ENCODE measurements at regions not wholly inside any gene's neighbourhood (a gene's known extent, or its start where the extent isn't known, plus 50 kb on each side); places are given as distances from the start of the nearest gene placed in this dataset.

DNA sequence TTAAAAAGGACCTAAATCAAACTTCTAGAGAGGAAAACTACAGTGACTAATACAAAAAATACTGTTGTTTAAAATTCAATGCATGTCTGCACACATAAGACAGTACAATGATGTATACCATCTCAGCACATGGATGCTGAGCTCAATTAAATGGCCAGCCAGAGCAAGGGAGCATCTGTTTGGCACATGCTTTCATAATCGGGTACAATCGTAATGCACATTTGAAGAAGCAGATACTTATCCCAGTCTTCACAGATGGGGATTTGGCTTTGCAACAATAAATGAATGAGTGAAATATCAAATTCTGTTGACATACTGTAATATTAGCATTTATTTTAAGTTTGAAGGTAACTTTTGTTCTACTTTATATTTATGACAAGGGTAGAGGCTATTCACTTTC lies 187.8 kb downstream of the CRPPA start:
- no peak for DNase-seq

DNA sequence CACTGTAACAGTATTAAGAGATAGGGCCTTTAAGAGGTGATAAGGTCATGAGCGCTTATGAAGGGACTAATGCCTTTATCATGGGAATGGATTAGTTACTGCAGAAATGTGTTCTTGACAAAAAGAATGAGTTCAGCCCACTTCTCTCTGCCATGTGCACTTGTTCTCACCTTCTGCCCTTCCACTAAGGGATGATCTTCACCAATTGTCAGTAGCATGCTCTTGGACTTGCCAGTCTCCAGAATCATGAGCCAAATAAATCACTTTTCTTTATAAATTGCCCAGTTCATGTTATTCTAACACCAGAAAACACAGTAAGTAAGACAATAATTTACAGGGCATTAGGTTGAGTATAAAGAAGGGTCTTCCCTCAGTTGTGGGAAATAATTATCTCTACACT lies 189.1 kb downstream of the CRPPA start:
- DNase-seq, result no peak

DNA sequence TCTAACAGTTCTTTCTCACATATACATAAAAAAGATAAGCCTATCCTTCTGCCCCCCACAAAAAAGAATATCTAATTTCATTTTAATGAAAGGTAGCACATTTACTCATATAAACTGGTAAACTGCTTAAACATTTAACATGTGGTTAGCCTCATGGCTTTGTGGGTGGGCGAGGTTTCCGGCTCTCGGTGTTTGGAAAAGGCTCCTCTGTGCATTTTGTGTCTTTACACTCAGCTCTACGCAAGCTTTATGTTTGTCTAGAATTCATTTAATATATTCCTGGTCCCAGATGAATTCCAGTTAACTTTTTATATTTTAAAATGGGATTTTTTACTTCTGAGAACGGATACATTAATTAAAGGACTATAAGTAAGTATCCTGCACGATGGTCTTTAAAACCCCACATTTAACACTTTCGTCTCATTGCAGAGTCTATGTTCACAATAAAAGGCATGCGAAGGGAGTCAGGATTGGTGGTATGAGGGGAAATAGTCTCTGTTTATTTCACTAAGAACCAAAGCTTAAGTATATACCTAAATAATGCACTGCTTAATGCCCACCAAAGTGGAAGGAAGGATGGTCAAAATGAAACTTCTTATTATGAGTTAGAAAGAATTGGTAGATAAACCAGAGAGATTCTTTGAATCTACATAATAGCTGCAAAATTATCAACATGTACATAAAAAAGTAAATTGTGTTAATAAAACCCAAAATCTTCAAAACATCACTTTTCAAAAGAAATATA lies 197.2 kb downstream of the CRPPA start:
- DNase-seq, result no peak

DNA sequence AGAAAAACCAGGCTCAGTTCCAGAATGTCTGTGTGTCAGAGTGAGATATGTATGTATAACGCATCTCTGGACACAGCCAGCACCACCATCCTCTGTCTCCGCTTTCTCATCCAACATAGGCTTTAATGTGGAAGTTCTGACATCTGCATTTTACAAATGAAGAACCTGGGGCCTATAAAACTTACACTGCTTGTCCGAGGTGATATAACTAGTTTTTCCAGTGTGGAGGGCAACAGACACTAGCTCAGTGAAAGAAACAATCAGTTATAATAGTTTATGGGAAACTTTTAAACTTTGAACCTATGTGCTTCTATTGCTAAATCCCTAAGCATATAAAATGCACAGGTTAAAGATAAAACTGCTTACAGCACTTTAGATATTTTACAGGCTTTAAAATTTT lies 208.7 kb downstream of the CRPPA start:
- no peak for DNase-seq

DNA sequence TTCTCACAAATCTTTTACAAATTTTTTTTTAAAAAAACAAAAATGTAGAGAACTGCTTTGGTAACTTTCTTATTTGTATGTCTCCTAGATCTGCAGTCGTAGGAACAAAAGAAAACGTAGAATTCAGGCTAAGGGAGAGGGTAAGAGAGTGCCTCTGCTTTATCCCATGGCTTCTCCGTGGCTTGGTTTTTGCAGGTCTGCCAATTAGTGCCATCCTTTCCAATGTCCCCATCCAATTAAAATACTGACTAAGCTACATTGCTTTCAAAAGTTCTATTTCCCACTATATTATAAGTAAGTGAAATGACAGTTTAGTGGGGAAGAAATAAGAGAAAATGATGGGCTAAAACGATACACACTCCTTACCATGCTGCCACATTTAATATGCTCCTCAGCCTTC lies 209.3 kb downstream of the CRPPA start:
- no peak for DNase-seq

DNA sequence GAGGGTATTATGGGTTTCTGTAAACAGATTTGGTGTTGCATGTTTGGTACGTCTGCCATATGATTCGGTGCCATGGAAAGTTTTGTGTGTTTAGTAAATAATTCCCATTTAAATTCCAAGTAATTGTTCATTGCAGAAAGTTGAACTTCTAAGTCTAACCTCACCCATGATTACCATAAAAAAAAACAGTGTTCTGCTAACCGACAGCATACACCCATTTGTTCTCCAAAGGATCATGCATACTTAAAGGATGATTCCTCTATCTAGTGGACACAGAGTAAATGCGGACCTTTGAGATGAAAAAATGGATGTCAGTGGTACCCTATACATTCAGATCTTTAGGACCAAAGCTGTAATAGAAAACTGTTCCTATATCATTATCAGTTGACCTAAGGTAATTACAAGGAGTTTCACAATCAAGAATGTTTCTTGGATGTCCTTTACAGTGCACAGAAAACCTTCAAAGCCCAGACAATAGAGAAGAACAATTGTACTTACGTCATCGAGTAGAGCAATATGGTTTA lies 209.9 kb downstream of the CRPPA start:
- DNase-seq, result no peak

DNA sequence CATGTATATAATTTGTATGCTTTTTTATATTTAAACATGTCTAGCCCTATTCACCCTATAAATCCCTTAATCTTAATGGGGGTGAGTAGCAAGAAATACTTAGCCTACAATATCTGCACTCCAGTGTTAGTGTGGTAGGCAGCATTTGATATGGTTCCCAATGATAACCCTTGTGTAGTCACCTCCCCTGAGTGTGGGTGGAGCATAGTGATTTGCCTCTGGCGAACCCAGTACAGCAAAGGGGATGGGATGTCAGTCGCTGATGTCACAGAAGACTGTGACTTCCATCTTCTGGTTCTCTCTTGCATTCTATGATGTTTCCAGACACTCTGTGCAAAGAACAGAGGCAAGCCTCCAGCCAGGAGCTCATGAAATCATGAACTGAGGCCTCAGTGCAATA lies 211.2 kb downstream of the CRPPA start:
- DNase-seq, result no peak

DNA sequence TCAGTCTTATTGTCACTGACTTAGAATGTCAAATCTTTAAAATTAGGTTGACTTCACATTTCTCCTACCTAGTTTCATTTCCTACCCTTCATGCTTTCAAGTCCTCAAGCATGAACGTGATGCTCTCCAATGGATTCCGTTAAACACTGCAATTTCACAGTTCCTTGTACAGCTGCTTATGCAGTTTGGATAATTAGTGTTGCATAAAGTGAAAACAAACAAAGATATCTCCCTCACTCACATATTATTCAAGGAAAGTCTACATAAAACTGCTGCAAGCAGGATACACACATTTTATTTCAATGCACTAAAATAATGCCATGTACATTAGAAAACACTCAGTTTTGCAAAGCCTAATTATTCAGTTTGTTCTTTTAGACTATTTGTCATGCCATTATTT lies 214.0 kb downstream of the CRPPA start:
- DNase-seq, result no peak

DNA sequence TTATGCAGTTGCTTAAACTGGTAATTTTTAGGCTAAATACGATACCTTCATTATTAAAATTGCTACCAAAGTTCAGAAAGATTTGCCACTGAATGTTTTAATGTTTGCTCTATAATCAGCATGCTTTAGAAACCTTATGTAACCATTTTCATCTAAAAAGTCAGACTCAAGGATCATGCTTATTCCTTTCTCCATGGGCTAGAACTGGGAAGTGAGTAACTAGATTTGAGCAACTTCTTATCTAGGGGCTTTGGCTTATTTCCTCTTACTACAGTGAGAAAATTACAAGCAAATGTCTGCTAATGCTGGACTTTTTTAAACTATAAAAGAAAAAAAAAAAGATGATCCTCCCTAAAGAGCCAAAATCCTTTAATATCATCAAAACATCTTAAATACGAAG lies 215.9 kb downstream of the CRPPA start:
- no peak for DNase-seq

DNA sequence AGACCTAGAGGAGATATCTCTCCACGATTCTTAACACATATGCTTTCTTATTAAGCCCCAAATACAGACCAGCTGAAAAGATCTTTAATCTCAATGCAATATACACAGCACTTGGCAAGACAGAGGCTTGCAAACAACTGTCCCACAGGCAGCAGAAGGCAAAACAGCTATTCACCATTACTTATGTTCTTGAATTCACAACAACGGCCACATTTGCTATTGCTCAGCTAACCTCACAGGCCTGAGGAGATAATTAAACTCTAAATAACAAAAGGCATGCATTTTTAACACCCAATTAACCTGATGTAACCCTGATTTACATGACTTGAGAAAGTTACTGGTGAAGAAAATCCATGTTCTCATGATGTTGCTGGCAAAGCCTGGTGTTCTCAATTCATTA lies 216.4 kb downstream of the CRPPA start:
- DNase-seq, result no peak

DNA sequence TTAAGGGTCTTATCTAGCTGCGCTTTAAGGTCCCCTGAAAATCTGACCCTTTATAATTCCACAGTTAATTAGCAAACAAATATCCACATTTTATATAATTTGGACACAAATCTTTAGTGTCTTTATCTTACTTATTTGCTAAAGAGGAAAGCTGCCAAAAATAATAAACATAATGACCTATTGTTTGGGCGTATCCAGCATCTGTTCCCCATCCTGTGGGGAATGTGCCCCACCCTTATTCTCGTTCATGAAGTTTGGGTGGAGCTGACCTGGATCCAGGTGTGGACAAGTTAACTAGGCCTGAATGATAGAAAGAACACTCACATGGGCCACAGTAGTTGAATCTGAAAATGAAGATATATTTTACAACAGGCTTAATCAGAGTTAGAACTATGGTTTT lies 218.3 kb downstream of the CRPPA start:
- DNase-seq, result no peak

DNA sequence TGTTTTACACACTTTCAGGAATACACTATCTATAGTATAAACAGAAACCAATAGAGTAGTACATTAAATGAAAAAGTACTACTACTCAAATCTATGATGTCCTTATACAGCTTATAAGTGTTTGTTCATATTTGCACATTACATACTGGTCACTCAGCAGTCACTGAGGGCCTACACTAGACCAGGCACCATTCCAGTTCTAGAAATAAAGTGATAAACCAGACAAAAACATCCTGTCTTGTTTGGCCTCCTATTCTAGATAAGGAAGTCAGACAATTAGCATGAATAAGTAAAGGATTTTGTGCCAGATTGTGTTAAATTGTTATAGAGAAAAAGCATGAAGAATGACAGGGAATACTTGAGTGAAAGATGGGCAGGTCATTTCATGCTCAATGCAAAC lies 219.0 kb downstream of the CRPPA start:
- no peak for DNase-seq

DNA sequence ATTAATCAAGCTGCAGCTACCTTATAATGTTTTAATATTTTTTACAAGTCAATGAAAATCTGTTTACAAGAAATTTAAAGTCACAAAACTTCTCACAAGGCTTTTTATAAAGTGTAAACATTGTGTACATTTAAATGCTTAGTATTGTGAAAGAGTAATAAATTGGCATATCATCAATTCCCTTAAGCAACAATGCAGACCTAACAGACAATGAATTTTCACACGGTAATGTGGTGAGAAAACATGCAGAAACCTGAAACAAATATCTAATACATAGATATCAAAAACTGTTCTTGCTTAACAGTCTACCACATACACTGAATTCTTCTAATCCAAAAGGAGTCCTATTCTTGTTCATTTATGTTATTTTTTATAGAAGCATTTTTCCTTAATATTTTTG lies 220.7 kb downstream of the CRPPA start:
- no peak for DNase-seq

DNA sequence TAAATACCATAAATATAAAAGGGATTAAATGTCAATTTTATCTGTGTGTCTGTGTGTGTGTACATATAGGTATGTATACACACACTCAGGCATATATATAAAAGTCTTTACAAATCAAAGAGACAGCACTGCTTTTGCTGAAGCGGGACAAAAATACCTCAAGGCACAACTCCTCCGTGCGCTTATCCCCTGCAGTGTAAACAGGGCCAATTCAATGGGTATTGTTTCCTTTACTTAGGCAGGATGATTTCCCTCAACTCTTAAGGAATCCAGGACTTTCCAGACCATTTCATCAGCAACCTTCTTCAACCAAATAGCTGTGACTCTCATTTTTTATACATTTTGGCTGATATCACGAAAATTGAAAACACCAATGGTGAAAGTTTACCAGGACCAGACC lies 227.7 kb downstream of the CRPPA start:
- no peak for DNase-seq

DNA sequence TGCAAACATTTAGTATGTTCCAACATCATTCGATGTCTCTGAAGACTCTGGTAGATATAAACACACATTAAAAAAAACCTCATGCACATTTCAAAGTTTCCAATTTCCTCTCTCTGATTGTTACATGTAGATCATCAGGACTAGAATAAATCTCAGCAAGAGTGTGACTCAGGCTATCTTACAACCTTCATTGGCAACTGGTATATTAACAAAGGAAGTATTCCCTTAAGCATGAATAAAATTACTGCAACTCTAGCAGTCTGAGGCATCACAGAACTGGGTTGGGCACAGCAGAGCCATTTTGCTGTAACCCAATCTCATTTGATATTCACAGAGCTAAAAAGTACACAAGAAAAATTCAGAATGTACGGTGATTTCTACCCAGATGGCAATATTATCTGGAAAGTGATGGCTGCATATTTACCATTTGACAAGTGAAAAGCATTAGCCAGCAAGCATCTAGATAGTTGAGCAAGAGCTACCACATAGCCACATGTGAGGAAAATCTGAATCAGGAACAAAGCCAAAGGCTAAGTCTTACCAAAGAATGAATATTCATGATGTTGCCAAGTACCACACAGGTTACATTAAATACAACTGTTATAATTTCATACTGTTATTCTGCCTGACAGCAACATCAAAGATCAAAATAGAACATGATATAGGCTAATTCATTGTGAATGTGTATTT lies 232.2 kb downstream of the CRPPA start:
- DNase-seq, result no peak

DNA sequence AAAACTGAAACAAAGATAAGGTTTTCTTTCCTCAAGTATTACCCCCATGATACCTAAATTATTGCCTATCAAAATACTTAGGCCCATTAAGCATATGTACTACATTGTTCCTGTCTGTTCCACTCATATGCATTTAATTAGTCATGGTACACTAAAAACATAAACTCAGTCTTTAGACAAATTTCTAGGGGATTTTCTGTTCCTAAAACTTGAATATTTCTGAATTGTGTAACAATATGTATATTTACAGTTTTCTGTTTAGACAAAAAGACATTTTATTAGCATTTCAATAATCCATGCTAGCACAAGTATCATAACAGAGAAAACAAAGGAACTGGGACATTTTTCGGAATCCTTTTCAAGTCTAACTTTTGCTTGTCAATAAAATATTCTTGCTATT lies 234.2 kb downstream of the CRPPA start:
- DNase-seq, result no peak

DNA sequence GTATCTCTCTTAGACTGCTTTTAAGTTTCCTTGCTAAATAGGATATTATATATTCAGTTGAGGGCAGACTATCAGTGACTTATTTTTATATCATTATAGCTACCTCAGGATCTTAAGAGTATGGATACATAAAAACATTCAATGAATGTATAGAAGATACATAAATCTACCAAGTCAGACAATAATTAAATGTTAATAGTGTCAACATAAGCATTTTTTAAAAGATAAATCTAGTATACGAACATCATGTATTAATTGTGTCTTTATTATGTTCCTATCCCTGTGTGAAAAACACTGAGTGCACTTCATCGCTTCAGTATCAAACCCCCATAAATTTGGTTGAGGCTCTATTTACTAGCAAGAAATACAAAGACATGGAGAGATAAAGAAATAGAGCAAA lies 242.8 kb downstream of the CRPPA start:
- no peak for DNase-seq

DNA sequence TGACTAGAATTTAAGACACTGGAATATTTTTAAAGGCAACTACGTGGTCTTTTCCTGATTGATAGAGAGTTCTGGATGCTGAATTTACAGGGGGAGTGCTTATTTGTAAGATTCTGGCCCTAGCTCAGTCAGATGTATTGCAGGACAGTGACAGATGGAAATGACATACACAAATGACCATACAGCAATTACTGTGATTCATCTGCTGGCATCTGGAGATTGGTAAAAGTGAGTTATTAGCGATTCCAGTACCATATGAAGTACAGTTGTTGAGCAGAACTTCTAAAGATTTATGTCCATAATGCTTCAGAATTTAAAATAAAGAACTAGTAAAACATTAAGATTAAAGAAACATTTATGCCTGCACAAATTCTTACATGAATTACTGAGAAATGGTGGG lies 243.2 kb downstream of the CRPPA start:
- DNase-seq, result no peak

DNA sequence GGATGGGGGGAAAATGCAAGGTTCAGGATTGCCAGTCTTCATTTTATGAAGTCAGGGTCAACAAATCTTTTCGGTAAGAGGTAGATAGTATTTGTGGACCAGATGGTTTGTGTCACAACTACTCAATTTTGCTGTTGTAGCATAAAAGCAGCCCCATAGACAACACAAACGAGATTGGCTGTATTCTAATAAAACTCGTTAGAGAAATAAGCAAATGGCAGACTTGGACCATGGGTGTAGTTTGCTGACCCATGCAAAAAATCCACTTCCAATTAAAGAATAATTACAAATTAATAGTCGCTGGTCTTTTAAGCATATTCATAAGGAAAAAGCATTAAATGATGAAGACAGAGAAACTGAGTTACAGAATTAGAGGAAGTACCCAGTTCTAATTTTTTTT lies 247.1 kb downstream of the CRPPA start:
- DNase-seq, result no peak

DNA sequence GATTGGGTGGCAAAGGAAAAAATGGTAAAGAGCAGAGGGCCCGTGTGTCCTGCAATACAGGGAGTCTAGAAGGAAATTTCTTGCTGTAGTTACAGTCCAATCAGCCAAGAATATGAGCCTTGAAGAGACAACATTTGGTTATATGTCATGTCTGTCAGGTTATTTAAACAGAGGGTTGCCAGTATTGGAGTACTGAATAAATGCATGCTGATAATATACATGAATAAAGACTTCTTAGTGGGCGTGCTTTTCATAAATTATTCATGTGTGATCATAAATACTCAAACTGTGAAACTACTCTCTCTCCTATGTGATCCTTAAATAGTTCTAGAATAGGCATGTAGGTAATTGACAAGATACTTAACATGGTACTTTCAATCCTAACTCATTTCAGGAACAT lies 249.0 kb downstream of the CRPPA start:
- no peak for DNase-seq

DNA sequence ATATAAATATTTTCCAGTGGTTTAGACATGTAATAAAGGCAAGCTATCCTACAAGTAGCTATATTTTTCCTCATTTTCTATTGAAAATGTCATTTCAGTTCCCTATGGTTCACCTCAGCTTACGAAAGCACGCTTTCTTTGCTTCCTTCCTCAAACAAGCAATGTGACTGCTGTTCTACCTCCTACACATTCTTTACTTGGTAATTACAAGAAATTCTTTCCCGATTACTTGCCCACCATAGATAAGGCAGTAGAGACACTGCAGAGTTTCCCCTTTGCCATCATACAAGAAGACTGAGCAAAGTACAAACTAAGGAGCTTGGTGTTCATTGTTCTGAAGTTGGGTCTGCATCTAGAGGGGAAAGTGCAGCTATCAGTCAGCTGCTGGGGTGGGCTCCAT lies 249.4 kb downstream of the CRPPA start:
- DNase-seq, result no peak

DNA sequence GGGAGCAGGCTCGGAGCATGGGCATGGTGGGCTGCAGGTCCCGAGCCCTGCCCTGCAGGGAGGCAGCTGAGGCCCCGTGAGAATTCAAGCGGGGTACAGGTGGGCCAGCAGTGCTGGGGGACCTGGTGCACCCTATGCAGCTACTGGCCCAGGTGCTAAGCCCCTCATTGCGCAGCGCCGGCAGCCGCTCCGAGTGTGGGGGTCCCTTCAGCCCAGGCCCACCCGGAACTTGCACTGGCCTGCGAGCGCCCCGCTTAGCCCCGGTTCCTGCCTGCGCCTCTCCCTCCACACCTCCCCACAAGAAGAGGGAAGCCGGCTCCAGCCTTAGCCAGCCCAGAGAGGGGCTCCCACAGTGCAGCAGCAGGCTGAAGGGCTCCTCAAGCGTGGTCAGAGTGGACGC lies 250.7 kb downstream of the CRPPA start:
- no peak for DNase-seq

DNA sequence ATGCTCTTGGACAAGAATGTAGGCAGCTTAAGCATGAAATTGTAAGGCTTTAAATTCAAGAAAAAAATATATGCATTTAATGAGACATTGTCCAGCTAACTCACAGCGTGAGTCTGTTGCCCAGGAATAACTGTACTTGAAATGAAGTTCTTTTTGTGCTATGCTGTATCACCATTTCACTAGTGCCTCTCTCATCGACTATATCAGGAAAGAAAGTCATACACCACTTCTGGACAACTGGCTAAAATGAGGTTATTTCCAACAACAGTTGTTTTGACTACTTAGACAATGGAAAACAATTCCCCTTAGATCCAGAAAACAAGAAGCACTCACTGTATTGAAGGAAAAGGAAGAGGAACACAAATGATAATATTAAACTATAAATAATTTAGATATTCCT lies 251.8 kb downstream of the CRPPA start:
- no peak for DNase-seq

DNA sequence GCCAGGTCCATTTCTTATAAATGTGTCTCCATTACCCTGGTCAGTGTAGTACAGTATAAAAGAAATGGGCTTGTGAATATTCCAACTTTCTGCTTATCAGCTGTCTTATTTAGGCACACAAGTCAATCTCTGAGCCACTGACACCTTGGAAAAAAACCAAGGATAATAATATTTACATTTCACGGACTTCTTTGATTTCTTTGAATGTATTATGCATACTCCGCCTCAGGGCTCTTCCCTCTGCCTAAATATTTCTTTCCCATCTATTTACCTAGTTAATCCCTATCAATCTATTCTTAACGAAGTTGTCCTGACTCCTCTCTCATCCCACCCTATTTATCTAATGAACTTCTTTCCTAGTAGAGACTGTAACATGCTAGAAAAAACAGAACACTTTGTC lies 253.8 kb downstream of the CRPPA start:
- DNase-seq, result no peak

Data from right lung (tissue), 2 donors.